ENCODE measurements at regions not wholly inside any gene's neighbourhood (a gene's known extent, or its start where the extent isn't known, plus 50 kb on each side); places are given as distances from the start of the nearest gene placed in this dataset.
A peak's percentile ranks its signal among the peaks of the same experiment; 100 is the strongest.

DNA sequence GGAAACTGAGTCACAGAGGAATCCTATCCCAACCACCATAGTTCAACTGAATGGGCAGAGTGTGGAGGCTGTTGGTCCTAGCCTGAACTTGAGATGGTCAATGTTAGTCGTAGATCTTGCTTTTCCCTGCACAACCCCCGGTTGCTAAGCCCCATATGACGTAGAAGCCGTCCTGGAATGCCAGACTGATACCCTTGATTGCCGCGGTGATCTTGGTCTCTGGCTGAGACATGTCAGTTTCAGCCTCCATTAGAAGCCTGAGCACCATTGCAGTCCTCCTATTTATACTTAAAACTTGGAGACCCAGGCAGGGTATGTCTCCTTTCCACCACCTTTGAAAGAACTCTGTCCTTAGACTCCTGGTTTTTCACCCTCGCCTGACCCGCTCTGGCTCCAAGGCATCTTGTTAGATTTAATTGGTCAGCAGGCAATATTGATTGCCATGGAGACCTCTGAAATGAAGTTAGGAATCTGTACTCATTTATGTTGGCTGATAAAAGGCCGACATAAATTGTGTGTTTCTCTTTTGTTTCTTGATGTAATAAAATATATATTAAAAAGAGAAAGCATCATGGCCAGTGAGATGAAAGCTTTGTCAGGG, 53.4 kb downstream of the RPLP1 start:
- no peak for DNase-seq (ENCODE audit: low spot score)

DNA sequence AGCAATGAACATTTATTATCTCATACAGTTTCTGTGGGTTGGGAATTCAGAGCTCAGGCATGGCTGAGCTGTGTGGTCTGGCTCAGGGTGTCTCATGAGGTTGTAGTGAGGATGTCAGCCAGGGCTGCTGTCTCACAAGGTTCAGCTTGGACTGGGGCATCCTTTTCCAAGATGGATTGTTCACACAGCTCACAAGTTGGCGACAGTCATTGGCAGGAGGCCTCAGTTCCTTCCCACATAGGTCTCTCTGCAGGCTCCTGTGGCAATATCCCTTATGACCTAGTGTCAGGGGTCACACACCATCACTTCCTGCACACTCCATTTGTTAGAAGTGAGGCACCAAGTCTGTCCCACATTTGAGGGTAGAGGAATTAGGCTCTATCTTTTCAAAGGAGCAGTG, 56.0 kb downstream of the RPLP1 start:
- no peak for DNase-seq (ENCODE audit: low spot score)

- DNase-seq (ENCODE audit: low spot score) = peak; percentile 54
Observed at GRCh38 chr15:69509131-69509530, 56.5 kb downstream of the RPLP1 start.

GRCh38 chr15:69510556-69510955, 57.9 kb downstream of the RPLP1 start:
- DNase-seq (ENCODE audit: low spot score) = no peak

DNA sequence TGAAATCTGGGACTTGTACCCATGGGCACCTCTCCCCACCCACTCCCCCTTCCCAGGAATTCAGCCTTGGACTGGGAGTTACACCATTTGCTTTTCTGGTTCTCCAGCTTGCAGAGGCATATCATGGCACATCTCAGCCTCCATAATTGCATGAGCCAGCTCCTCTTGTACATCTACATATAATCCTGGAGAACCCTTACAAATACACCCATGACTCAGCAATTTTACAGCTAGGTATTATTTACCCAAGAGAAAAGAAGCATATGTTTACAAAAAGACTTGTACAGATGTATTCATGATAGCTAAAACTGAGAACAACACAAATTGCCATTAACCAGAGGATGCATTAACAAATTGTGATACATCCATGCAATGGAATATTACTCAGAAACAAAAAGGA, 58.4 kb downstream of the RPLP1 start:
- DNase-seq (ENCODE audit: low spot score) = no peak

GRCh38 chr15:69511716-69512340, 59.2 kb downstream of the RPLP1 start:
- DNase-seq (ENCODE audit: low spot score) = no peak

GRCh38 chr15:69513450-69513960, 60.9 kb downstream of the RPLP1 start:
- no peak for DNase-seq (ENCODE audit: low spot score)

DNA sequence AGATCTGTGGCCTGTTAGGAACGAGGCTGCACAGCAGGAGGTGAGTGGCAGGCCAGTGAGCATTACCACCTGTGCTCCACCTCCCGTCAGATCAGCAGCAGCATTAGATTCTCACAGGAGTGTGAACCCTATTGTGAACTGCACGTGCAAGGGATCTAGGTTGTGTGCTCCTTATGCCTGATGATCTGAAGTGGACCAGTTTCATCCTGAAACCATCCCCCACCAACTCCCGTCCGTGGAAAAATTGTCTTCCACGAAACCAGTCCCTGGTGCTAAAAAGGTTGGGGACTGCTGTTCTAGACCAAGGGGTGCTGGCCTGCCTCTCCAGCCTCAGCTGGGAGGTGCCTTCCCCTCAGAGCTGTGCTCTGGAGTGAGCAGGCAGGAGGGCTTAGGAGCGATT, 61.4 kb downstream of the RPLP1 start:
- no peak for DNase-seq (ENCODE audit: low spot score)

- no peak for DNase-seq (ENCODE audit: low spot score)
Observed at GRCh38 chr15:69515508-69515907, 62.9 kb downstream of the RPLP1 start.

DNA sequence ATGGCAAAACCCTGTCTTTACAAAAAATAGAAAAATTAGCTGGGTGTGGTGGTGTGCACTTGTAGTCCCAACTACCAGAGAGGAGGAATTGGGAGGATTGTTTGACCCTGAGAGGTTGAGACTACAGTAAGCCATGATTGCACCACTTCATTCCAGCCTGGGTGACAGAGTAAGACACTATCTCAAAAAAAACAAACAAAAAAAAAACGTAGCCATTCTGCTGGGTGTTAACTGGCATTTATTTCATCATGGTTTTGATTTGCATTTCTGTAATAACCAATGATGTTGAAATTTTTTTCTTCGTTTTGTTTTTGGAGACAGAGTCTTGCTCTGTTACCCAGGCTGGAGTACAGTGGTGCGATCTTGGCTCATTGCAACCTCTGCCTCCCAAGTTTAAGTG, 63.3 kb downstream of the RPLP1 start:
- no peak for DNase-seq (ENCODE audit: low spot score)

- no peak for DNase-seq (ENCODE audit: low spot score)
Observed at GRCh38 chr15:69517052-69517451, 64.4 kb downstream of the RPLP1 start.

DNA sequence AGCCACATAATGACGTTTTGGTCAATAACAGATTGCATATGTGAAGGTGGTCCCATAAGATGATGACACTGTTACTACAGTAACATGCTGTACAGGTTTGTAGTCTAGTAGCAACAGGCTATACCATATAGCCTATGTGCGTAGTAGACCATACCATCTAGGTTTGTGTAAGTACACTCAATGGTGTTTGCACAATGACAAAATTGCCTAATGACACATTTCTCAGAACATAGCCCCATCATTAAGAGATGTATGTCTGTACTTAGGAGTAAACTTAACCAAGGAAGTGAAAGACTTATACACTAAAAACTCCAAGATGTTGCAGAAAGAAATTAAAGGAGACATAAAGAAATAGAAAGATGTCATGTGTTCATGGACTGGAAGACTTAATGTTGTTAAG, 66.2 kb downstream of the RPLP1 start:
- no peak for DNase-seq (ENCODE audit: low spot score)

DNA sequence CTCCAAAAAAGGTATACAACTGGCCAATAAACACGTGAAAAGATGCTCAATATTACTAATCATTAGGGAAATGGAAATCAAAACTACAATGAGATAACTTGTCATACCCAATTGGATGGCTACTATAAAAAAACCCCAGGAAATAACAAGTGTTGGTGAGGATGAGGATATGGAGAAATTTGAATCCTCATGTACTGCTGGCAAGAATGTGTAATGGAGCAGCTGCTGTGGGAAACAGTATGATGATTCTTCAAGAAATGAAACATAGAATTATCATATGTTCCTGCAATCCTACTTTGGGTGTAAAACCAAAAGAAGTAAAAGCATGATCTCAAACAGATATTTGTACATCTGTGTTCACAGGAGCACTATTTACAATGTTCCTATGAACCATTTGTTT, 67.4 kb downstream of the RPLP1 start:
- DNase-seq (ENCODE audit: low spot score) = no peak

GRCh38 chr15:69522361-69522760, 69.7 kb downstream of the RPLP1 start:
- DNase-seq (ENCODE audit: low spot score) = no peak

DNA sequence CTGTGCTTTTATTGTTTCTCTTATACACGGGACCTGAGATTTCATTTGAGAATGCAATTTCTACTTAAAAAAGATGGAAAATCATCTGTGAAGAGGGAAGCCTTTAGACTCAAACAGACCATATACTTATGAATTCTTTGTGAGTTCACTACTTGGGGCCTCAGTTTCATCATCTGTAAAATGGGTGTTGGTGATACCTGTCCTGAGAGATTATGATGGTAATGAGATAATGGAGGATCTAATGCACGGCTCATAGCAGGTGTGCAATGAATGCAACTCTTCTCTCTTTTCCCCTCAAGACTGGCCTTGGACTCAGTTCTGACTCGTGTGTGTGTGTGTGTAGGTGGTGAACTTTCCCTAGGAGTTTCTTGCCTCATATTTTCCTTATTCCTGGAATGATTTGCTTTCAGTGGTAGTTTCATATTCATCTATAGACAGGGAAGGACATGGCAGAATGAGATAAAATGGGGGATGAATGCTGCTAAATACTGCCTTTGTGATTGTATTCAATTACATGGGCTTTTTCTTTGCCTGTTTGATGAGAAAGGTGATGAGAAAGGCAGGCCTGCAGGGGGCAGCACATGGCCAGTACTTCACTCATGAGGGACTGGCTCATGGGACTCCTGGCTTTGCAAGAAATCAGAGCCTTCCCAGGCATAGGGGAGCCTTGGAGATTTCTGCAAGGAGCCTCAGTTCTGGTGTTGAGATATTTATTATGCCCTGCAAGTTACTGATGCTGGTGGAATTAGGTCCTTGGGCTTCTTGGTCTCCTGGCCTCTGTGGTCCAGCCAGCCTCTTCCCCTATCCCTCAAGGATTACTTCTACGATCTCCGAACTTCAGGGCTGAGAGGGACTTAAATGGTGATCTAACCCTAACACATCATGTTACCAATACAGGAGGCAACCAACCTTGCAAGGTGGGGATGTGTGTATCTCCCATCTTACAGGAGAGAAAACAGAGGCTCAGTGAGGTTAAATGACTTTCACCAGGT, 70.7 kb downstream of the RPLP1 start:
- peak; percentile 88 for DNase-seq (ENCODE audit: low spot score)

GRCh38 chr15:69524296-69524695, 71.7 kb downstream of the RPLP1 start:
- no peak for DNase-seq (ENCODE audit: low spot score)

DNA sequence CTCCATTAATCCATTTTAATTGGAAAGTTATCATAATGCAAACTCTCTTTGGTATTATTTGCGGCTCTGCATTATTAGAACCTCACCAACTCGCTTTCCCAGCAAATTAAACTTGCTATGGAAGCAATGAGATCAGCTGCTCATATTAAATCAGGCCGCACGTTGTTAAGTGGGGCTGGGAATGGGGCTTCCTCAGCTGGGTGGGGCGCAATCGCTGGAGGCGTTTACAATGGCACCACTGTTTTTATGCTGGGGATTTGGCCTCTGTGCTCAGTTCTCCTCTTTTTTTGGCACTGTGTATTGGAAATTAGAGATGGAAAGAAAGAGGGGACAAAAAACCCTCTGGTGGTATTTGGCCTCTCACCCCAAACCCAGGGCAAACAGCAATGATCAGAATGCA, 72.2 kb downstream of the RPLP1 start:
- no peak for DNase-seq (ENCODE audit: low spot score)

- no peak for DNase-seq (ENCODE audit: low spot score)
Observed at GRCh38 chr15:69525543-69525942, 72.9 kb downstream of the RPLP1 start.

DNA sequence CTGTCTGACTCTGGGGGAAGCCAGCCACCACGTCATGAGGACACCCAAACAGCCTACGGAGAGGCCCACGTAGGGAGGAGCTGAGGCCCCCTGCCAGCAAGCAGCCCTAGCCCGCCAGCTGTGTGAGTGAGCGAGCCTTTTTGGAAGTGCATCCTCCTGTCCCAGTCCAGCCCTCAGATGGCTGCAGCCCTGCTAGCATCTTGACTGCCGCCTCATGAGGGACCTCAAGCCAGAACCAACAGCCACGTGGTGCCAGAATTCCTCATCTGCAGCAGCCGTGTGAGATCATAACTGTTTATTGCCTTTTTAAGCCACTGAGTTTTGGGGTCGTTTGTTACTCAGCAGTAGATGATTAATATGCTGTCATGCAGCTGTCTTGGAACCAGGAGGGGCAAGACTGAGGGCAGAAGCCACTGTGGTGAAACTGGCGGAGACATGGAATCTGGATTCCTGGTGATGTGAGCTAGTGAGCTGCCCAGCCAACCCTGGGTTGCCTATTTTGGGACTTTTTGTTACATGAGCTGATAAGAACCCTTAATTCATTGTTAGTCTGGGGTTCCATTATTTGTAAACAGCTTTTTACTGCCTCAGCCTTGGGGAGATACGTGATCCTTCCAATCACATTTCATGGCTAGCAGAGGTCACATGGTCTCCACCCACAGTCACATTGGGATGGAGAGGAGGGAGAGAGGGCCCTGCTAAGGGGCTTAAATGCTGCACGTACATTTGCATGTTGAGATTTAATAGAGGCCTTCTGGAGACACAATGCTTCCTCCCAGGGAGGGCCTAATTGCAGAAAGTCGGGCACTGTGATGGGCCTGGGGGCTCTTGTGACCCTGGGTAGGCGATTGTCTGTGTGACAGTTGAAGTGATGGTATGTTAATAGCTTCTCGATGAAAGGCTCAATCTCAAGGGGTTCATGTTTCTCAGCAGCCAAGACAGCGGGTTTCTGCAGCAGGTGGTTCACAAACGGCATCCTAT, 73.8 kb downstream of the RPLP1 start:
- DNase-seq (ENCODE audit: low spot score) = no peak

GRCh38 chr15:69529141-69529540, 76.5 kb downstream of the RPLP1 start:
- no peak for DNase-seq (ENCODE audit: low spot score)

DNA sequence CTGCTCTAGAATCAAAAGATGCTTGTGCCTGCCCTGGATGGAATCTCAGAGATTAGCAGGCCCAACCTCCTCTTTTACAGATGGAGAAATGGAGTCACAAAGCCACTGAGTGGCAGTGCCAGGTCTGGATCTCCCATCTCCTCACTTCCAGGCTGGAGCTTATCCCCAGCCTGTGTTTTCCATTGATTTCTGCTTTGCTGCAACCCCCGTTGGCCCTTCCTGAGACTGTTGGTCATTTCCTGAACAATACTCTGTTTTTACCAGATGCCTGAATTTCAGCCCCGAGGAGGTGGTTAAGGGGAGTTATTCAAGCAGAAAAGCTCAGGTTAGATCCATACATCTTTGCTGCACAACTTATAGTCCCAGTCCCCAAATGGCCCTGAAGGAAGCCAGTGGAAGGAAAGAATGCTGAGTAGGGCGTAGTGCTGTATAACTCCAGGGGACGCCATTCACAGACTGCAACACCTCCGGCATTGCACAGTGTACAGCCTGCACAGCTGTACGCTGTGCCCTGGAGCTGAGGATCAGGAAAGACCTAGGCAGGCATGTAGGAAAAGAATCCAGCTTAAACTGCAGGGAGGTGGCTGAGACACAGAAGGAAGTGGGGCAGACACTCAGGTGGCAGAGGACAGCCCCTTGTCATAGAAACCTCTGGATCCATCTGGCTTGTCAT, 77.5 kb downstream of the RPLP1 start:
- DNase-seq (ENCODE audit: low spot score) = no peak

All from AG20443 (cell line).